OCI-LY1 (cell line): ENCODE measurements at regions not wholly inside any gene's neighbourhood (a gene's known extent, or its start where the extent isn't known, plus 50 kb on each side); places are given as distances from the start of the nearest gene placed in this dataset.

Experiments
- CTCF ChIP-seq: fragments of 200-600 bp; sonication (generic), shearing (Covaris generic); IDR thresholded peaks from 2 replicates; pipeline ENCODE4 v1.5.1; 2017; ENCODE audit warnings: mild to moderate bottlenecking, antibody characterized with exemption, low read length, moderate library complexity, mixed read lengths
- EZH2 ChIP-seq: fragments of 200-600 bp; sonication (generic), shearing (Covaris generic); IDR thresholded peaks from 2 replicates; pipeline ENCODE4 v1.8.0; 2017; ENCODE audit warnings: borderline replicate concordance, mixed run types, mild to moderate bottlenecking, antibody characterized with exemption, low read length, moderate library complexity, mixed read lengths

- TF ChIP-seq CTCF (no peak), EZH2 (no peak)
These were observed 411.9 kb downstream of the TMEM121 start for GRCh38 chr14:105938055-105938863.
